GM12878 (cell line): ENCODE measurements at regions not wholly inside any gene's neighbourhood (a gene's known extent, or its start where the extent isn't known, plus 50 kb on each side); places are given as distances from the start of the nearest gene placed in this dataset.

Experiments used
- ATAC-seq: fragments of 200-7000 bp; cut with Tn5 transposase; 3 replicates; pipeline ENCODE4 v1.9.1; 2020; ENCODE audit warnings: mild to moderate bottlenecking, moderate library complexity
- BruUV-seq: library from RNA; stranded (reverse); fragments of 400-500 nt; replicated peaks from 2 replicates; lab custom pipeline; 2021; lab: Mats Ljungman, UMichigan
- CTCF ChIA-PET: fragments of 300-600 bp; sonication (Branson Sonifier 250); formaldehyde crosslinking; extraction: SDS; loops from one replicate; lab custom pipeline; 2021; ENCODE audit warnings: inconsistent platforms; lab: Yijun Ruan, JAX
- POLR2A ChIA-PET: fragments of 350-600 bp; formaldehyde crosslinking; extraction: SDS; loops from one replicate; lab custom pipeline; 2021; ENCODE audit warnings: inconsistent platforms; lab: Charles Lee
- RAD21 ChIA-PET: fragments of 300-600 bp; sonication (Branson Sonifier 250); formaldehyde crosslinking; loops from one replicate; lab custom pipeline; 2023; ENCODE audit warnings: antibody characterized with exemption; ENCODE audit not compliant: unreplicated experiment; lab: Charles Lee
- SMC1A ChIA-PET: fragments of 300-600 bp; sonication (Branson Sonifier 250); formaldehyde crosslinking; loops from one replicate; lab custom pipeline; 2023; ENCODE audit not compliant: unreplicated experiment, uncharacterized antibody; lab: Charles Lee
- DNase-seq: peaks from one replicate; pipeline ENCODE4 v3.0.0-alpha.2; 2011; ENCODE audit warnings: low read depth, low spot score
- FAIRE-seq: peaks from 3 replicates; lab custom pipeline; 2011; peaks lifted over from hg19 to GRCh38; lab: Jason Lieb, UNC
- H2AFZ ChIP-seq: 2 replicates; pipeline ENCODE4 v1.6.0; 2011; ENCODE audit warnings: low read depth, low read length, control low read depth; ENCODE audit not compliant: control insufficient read depth
- H3K27ac ChIP-seq: 2 replicates; pipeline ENCODE4 v1.5.1; 2011; ENCODE audit warnings: control low read depth; ENCODE audit not compliant: control insufficient read depth, insufficient read depth
- H3K27me3 ChIP-seq, 2 experiments: replicated peaks in 1 of 2; 2 replicates each; pipeline versions ENCODE4 v1.6.0 to v1.6.1; 2011; ENCODE audit warnings: low read length in 1 of 2; ENCODE audit not compliant: control insufficient read depth in 2 of 2, insufficient read depth in 2 of 2
- H3K36me3 ChIP-seq, 2 experiments: 2 replicates each; pipeline ENCODE4 v1.5.1; 2011; ENCODE audit warnings: low read length in 1 of 2; ENCODE audit not compliant: control insufficient read depth in 2 of 2, insufficient read depth in 2 of 2
- H3K4me1 ChIP-seq: 2 replicates; pipeline ENCODE4 v1.6.1; 2011; ENCODE audit warnings: mild to moderate bottlenecking, low read length, moderate library complexity, mixed read lengths; ENCODE audit not compliant: control insufficient read depth, insufficient read depth
- H3K4me2 ChIP-seq: 2 replicates; pipeline ENCODE4 v1.6.0; 2011; ENCODE audit warnings: control low read depth; ENCODE audit not compliant: control insufficient read depth, insufficient read depth
- H3K4me3 ChIP-seq: fragments of 200-600 bp; sonication (generic); 2 replicates; pipeline ENCODE4 v1.5.1; 2016
- H3K79me2 ChIP-seq: 2 replicates; pipeline ENCODE4 v1.6.0; 2011; ENCODE audit warnings: low read length; ENCODE audit not compliant: control insufficient read depth, insufficient read depth
- H3K9ac ChIP-seq: 2 replicates; pipeline ENCODE4 v1.8.0; 2011; ENCODE audit warnings: low read length, control low read depth, mixed read lengths; ENCODE audit not compliant: control insufficient read depth, insufficient read depth
- H3K9me3 ChIP-seq: replicated peaks from 3 replicates; pipeline ENCODE4 v1.5.1; 2011; ENCODE audit warnings: mild to moderate bottlenecking, low read length; ENCODE audit not compliant: control insufficient read depth, insufficient read depth
- H4K20me1 ChIP-seq: 2 replicates; pipeline ENCODE4 v1.6.0; 2011; ENCODE audit not compliant: control insufficient read depth, insufficient read depth
- BRCA1 ChIP-seq: IDR thresholded peaks from 2 replicates; pipeline ENCODE4 v1.6.1; 2011; ENCODE audit warnings: low read depth, low read length, improper control_type of control experiment
- CHD1 ChIP-seq: IDR thresholded peaks from 2 replicates; pipeline ENCODE4 v1.6.1; 2012; ENCODE audit warnings: low read depth, low read length, improper control_type of control experiment
- MXI1 ChIP-seq: fragments of 150-350 bp; IDR thresholded peaks from 2 replicates; pipeline ENCODE4 v1.6.1; 2011; ENCODE audit warnings: low read depth, mild to moderate bottlenecking, inconsistent platforms, low read length, improper control_type of control experiment
- MYC ChIP-seq: IDR thresholded peaks from 2 replicates; pipeline ENCODE4 v1.6.1; 2011; ENCODE audit warnings: mild to moderate bottlenecking, low read length, moderate library complexity, inconsistent platforms; ENCODE audit not compliant: insufficient read depth, insufficient replicate concordance, insufficient read length, severe bottlenecking
- NFXL1 ChIP-seq: fragments of 450-650 bp; IDR thresholded peaks from 2 replicates; pipeline ENCODE4 v1.6.1; 2017; ENCODE audit warnings: antibody characterized with exemption, mild to moderate bottlenecking, borderline replicate concordance
- NFYA ChIP-seq: IDR thresholded peaks from 2 replicates; pipeline ENCODE4 v1.6.1; 2011; ENCODE audit warnings: low read depth, mild to moderate bottlenecking, low read length, improper control_type of control experiment, borderline replicate concordance
- NRF1 ChIP-seq: conservative IDR thresholded peaks from 2 replicates; pipeline ENCODE4 v1.6.1; 2011; ENCODE audit warnings: mild to moderate bottlenecking, low read depth, low read length, improper control_type of control experiment
- POLR2A ChIP-seq: IDR thresholded peaks from 2 replicates; pipeline ENCODE4 v1.6.1; 2011; ENCODE audit warnings: low read depth, mild to moderate bottlenecking, low read length
- SP1 ChIP-seq: IDR thresholded peaks from one replicate; pipeline ENCODE4 v1.6.1; 2011; ENCODE audit warnings: low read depth, low read length
- SPI1 ChIP-seq: IDR thresholded peaks from 2 replicates; pipeline ENCODE4 v1.6.1; 2011; ENCODE audit warnings: low read depth, mild to moderate bottlenecking, low read length, moderate library complexity, borderline replicate concordance; ENCODE audit not compliant: insufficient read depth
- SREBF2 ChIP-seq: IDR thresholded peaks from 2 replicates; pipeline ENCODE4 v1.6.1; 2012; ENCODE audit warnings: mild to moderate bottlenecking, low read length
- WRNIP1 ChIP-seq: IDR thresholded peaks from 2 replicates; pipeline ENCODE4 v1.6.1; 2011; ENCODE audit warnings: low read depth, low read length, improper control_type of control experiment, borderline replicate concordance
- ZNF274 ChIP-seq: IDR thresholded peaks from one replicate; pipeline ENCODE4 v1.8.0; 2011; ENCODE audit not compliant: insufficient read length, insufficient read depth
- WGBS: methylation state at CpG from one replicate; pipeline ENCODE4 v1.1.6; 2016; ENCODE audit warnings: low lambda C conversion rate; ENCODE audit not compliant: insufficient replicate concordance, insufficient coverage; ENCODE audit errors: missing lambda C conversion rate; 5-methylcytosine and 5-hydroxymethylcytosine counted together
- in situ Hi-C: fragments of 300-500 bp; cut with MboI; formaldehyde crosslinking; loops from 9 replicates; pipeline ENCODE4 v1.14.3; 2018; ENCODE audit warnings: mixed read lengths
- intact Hi-C: fragments of 100-400 bp; cut with micrococcal nuclease; formaldehyde crosslinking; loops from one replicate; pipeline ENCODE4 v1.14.2; 2022; ENCODE audit not compliant: unreplicated experiment
- TF ChIP-seq, protein P1 (sequence below): fragments of 450-650 bp; IDR thresholded peaks from 2 replicates; pipeline ENCODE4 v1.6.1; 2018; ENCODE audit warnings: mild to moderate bottlenecking, low read depth, moderate library complexity; ENCODE audit not compliant: partially characterized antibody
- TF ChIP-seq, protein P2 (sequence below): IDR thresholded peaks from 2 replicates; pipeline ENCODE4 v1.6.1; 2012; ENCODE audit warnings: low read depth, low read length, improper control_type of control experiment

DNA sequence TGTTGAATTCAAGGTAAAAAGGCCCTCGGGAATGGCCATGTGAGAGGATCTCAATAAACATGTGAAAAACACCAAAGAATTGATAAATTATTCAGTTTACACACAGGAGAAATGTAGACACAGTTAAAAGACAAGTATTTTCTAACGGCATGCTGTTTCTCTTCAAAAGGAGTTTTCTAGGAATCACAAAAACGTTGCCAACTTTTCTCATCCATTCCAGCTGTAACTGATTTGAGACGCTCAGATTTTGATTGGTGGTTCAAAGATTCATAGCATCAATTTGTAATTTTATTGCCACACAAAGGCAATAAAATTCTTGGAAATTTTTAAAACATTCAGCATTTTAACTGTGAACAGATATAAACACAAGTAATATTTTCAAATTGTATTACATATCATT is 384.9 kb upstream of the PFKP start:
- DNase-seq (no peak), FAIRE-seq (no peak), ATAC-seq (no peak)
- Histone ChIP-seq H3K27me3 (no peaks in the 10 kb centered on the region), H3K4me1 (no peaks in the 10 kb centered on the region), H3K79me2 (no peaks in the 10 kb centered on the region), H3K9me3 (no peaks in the 10 kb centered on the region), H3K27ac (no peak overlapping the region), H3K4me2 (no peak overlapping the region), H3K4me3 (no peak overlapping the region), H3K9ac (no peak overlapping the region), H3K36me3 (no peaks in the 10 kb centered on the region), H2AFZ (no peak overlapping the region), H4K20me1 (no peaks in the 10 kb centered on the region)
- intact Hi-C loops, result no loop called here
- ChIA-PET POLR2A (no interaction called here), CTCF (no interaction called here), SMC1A (interaction anchor here (0.6 kb wide), 1 partner anchor 709 kb away, joined by 3 read pairs; no protein-coding TSS in a partner anchor), RAD21 (no interaction called here)
- no peak for TF ChIP-seq NRF1
- no peak for TF ChIP-seq WRNIP1
- no peak for TF ChIP-seq SPI1
- TF ChIP-seq, protein P1, sequence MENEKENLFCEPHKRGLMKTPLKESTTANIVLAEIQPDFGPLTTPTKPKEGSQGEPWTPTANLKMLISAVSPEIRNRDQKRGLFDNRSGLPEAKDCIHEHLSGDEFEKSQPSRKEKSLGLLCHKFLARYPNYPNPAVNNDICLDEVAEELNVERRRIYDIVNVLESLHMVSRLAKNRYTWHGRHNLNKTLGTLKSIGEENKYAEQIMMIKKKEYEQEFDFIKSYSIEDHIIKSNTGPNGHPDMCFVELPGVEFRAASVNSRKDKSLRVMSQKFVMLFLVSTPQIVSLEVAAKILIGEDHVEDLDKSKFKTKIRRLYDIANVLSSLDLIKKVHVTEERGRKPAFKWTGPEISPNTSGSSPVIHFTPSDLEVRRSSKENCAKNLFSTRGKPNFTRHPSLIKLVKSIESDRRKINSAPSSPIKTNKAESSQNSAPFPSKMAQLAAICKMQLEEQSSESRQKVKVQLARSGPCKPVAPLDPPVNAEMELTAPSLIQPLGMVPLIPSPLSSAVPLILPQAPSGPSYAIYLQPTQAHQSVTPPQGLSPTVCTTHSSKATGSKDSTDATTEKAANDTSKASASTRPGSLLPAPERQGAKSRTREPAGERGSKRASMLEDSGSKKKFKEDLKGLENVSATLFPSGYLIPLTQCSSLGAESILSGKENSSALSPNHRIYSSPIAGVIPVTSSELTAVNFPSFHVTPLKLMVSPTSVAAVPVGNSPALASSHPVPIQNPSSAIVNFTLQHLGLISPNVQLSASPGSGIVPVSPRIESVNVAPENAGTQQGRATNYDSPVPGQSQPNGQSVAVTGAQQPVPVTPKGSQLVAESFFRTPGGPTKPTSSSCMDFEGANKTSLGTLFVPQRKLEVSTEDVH, result no peak
- TF ChIP-seq BRCA1, result no peak
- TF ChIP-seq ZNF274, result no peak
- TF ChIP-seq, protein P2, sequence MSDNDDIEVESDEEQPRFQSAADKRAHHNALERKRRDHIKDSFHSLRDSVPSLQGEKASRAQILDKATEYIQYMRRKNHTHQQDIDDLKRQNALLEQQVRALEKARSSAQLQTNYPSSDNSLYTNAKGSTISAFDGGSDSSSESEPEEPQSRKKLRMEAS, result no peak
- no peak for TF ChIP-seq MYC
- no peak for TF ChIP-seq CHD1
- TF ChIP-seq SREBF2, result no peak
- TF ChIP-seq NFXL1, result no peak
- TF ChIP-seq SP1, result no peak
- TF ChIP-seq MXI1, result no peak
- no peak for TF ChIP-seq NFYA
- no peak for TF ChIP-seq POLR2A
- no TSS peak for BruUV-seq
- whole genome bisulfite sequencing, result 17% methylated on average over 4 of the region's 4 CpGs
- in situ Hi-C loops, result no loop called here
